Left cardiac atrium (tissue), 4 donors: ENCODE measurements at regions not wholly inside any gene's neighbourhood (a gene's known extent, or its start where the extent isn't known, plus 50 kb on each side); places are given as distances from the start of the nearest gene placed in this dataset.
A peak's percentile ranks its signal among the peaks of the same experiment; 100 is the strongest.

Source experiments
- ATAC-seq, 2 donors: fragments of 200-7000 bp; cut with Tn5 transposase; one replicate each; pipeline ENCODE4 v1.9.1; 2020; ENCODE audit warnings: mild to moderate bottlenecking in 2 of 2, moderate library complexity in 2 of 2
- DNase-seq: peaks from one replicate; pipeline ENCODE4 v3.0.0-alpha.2; 2020
- intact Hi-C, 2 donors: fragments of 100-400 bp; cut with DNase I; formaldehyde crosslinking; loops; one replicate each; pipeline versions ENCODE4 v1.14.1 to v1.15.1; 2022 to 2023
- donor health status: DM: no; HTN: yes; CAD: no.
- donor health status: DM: no; HTN: yes; CAD: no; lungs with severe emphysema.
- donor health status: DM: yes; HTN: yes; CAD: no.
- donor health status: Dilated cardiomyopathy.

- DNase-seq (no peak), ATAC-seq (no peak)
- intact Hi-C loops, result no loop called here
Measured at GRCh38 chr2:55973673-55974072, 50.1 kb upstream of the EFEMP1 start.

- ATAC-seq, result no peak
- intact Hi-C loops, result no loop called here
Measured at GRCh38 chr2:55976681-55977080, 53.1 kb upstream of the EFEMP1 start.

GRCh38 chr2:55985406-55985805 is 61.8 kb upstream of the EFEMP1 start:
- intact Hi-C loops, result no loop called here
- no peak for DNase-seq
- no peak for ATAC-seq

More at GRCh38 chr2:55976681-55977080, 53.1 kb upstream of the EFEMP1 start:
- DNase-seq, result no peak

- intact Hi-C loops, result no loop called here
- ATAC-seq (no peak), DNase-seq (no peak)
Measured at GRCh38 chr2:55986001-55986400, 62.4 kb upstream of the EFEMP1 start.

GRCh38 chr2:55986700-55987440 is 63.3 kb upstream of the EFEMP1 start:
- no peak for DNase-seq
- no peak for ATAC-seq
- intact Hi-C loops, result no loop called here

- DNase-seq, result no peak
- no peak for ATAC-seq
- intact Hi-C loops, result no loop called here
Measured at GRCh38 chr2:55989405-55989804, 65.8 kb upstream of the EFEMP1 start.

GRCh38 chr2:55992455-55992854 is 68.9 kb upstream of the EFEMP1 start:
- ATAC-seq (peak; percentile 91 to 97), DNase-seq (peak; percentile 58)
- intact Hi-C loops, result no loop called here

- DNase-seq, result no peak
- no peak for ATAC-seq
- intact Hi-C loops, result no loop called here
Measured at GRCh38 chr2:55993685-55994084, 70.1 kb upstream of the EFEMP1 start.

- intact Hi-C loops, result no loop called here
- ATAC-seq, result no peak
Measured at GRCh38 chr2:55995211-55995610, 71.6 kb upstream of the EFEMP1 start.

GRCh38 chr2:55995902-55996301 is 72.3 kb upstream of the EFEMP1 start:
- ATAC-seq (no peak), DNase-seq (no peak)
- intact Hi-C loops, result no loop called here

More at GRCh38 chr2:55995211-55995610, 71.6 kb upstream of the EFEMP1 start:
- DNase-seq, result no peak

GRCh38 chr2:55999231-55999630 is 75.6 kb upstream of the EFEMP1 start:
- DNase-seq (no peak), ATAC-seq (no peak)
- intact Hi-C loops, result no loop called here

GRCh38 chr2:55999790-56000189 is 76.2 kb upstream of the EFEMP1 start:
- no peak for DNase-seq
- no peak for ATAC-seq
- intact Hi-C loops, result no loop called here

GRCh38 chr2:56001947-56002346 is 78.4 kb upstream of the EFEMP1 start:
- ATAC-seq (peak in 1 of 2 donors; percentile 16), DNase-seq (no peak)
- intact Hi-C loops, result no loop called here

GRCh38 chr2:56008661-56009431 is 85.3 kb upstream of the EFEMP1 start:
- ATAC-seq (peak; percentile 50 to 92), DNase-seq (peak; percentile 48)
- intact Hi-C loops, result loop anchor here (2.0 to 5.0 kb wide), 2 partner anchors 236 to 292 kb away; no protein-coding TSS in a partner anchor

- intact Hi-C loops, result loop anchor here (2.0 to 5.0 kb wide), 3 partner anchors 237 to 293 kb away; no protein-coding TSS in a partner anchor
- ATAC-seq (peak in 1 of 2 donors; percentile 53), DNase-seq (no peak)
Measured at GRCh38 chr2:56009758-56010458, 86.3 kb upstream of the EFEMP1 start.

- DNase-seq, result no peak
- intact Hi-C loops, result loop anchor here in 1 of 2 donors (2.0 kb wide), 1 partner anchor 293 kb away; no protein-coding TSS in a partner anchor
- no peak for ATAC-seq
Measured at GRCh38 chr2:56011624-56012023, 88.0 kb upstream of the EFEMP1 start.

- intact Hi-C loops, result no loop called here
- ATAC-seq (no peak), DNase-seq (no peak)
Measured at GRCh38 chr2:56012221-56012765, 88.7 kb upstream of the EFEMP1 start.

GRCh38 chr2:56013475-56013874 is 89.9 kb upstream of the EFEMP1 start:
- intact Hi-C loops, result no loop called here
- DNase-seq, result no peak
- ATAC-seq, result no peak

GRCh38 chr2:56014046-56014730 is 90.6 kb upstream of the EFEMP1 start:
- intact Hi-C loops, result no loop called here
- DNase-seq (no peak), ATAC-seq (no peak)
